H1 (cell line): ENCODE measurements at regions not wholly inside any gene's neighbourhood (a gene's known extent, or its start where the extent isn't known, plus 50 kb on each side); places are given as distances from the start of the nearest gene placed in this dataset.

Experiments used
- CTCF ChIA-PET: fragments of 300-600 bp; sonication (Branson Sonifier 250); formaldehyde crosslinking; loops from one replicate; lab custom pipeline; 2021; ENCODE audit not compliant: partially characterized antibody; lab: Charles Lee
- POLR2A ChIA-PET: fragments of 300-600 bp; sonication (Branson Sonifier 250); formaldehyde crosslinking; loops from one replicate; lab custom pipeline; 2021; ENCODE audit warnings: inconsistent platforms; ENCODE audit not compliant: partially characterized antibody; lab: Charles Lee
- DNase-seq, 2 experiments: peaks; one replicate each; pipeline versions ENCODE4 v3.0.0 to v3.0.0-alpha.2; 2010 to 2022; ENCODE audit warnings: low spot score in 2 of 2, low read depth in 1 of 2, mixed read lengths in 1 of 2
- FAIRE-seq: peaks from 2 replicates; lab custom pipeline; 2011; peaks lifted over from hg19 to GRCh38; lab: Jason Lieb, UNC
- H2AFZ ChIP-seq: 2 replicates; pipeline ENCODE4 v1.8.1; 2012; ENCODE audit warnings: low read length, inconsistent platforms
- H2AK5ac ChIP-seq: 2 replicates; pipeline ENCODE4 v1.6.1; 2013; ENCODE audit warnings: low read depth, low read length
- H2BK120ac ChIP-seq: replicated peaks from 2 replicates; pipeline ENCODE3; 2013; ENCODE audit warnings: low read depth, low read length, inconsistent platforms
- H2BK12ac ChIP-seq: 2 replicates; pipeline ENCODE4 v1.6.1; 2013; ENCODE audit warnings: low read depth, low read length
- H2BK15ac ChIP-seq: 2 replicates; pipeline ENCODE4 v1.6.1; 2013; ENCODE audit warnings: low read length
- H2BK20ac ChIP-seq: 2 replicates; pipeline ENCODE4 v1.6.1; 2013; ENCODE audit warnings: low read length
- H2BK5ac ChIP-seq: 2 replicates; pipeline ENCODE4 v1.6.1; 2013; ENCODE audit warnings: low read depth, low read length
- H3K14ac ChIP-seq: 2 replicates; pipeline ENCODE4 v1.6.1; 2013; ENCODE audit warnings: inconsistent platforms; ENCODE audit not compliant: insufficient read length
- H3K18ac ChIP-seq: 2 replicates; pipeline ENCODE4 v1.6.1; 2013; ENCODE audit warnings: low read length; ENCODE audit errors: extremely low read depth
- H3K23ac ChIP-seq: 2 replicates; pipeline ENCODE4 v1.6.1; 2013; ENCODE audit warnings: inconsistent platforms; ENCODE audit not compliant: insufficient read length
- H3K23me2 ChIP-seq: 2 replicates; pipeline ENCODE4 v1.6.1; 2013; ENCODE audit warnings: low read depth, low read length
- H3K27ac ChIP-seq: 2 replicates; pipeline ENCODE4 v1.6.1; 2011; ENCODE audit warnings: low read depth, low read length, inconsistent platforms
- H3K27me3 ChIP-seq, 4 experiments: replicated peaks in 1 of 4; 1 replicate in 1 of 4; 2 replicates in 3 of 4; pipeline versions ENCODE4 v1.6.1 to v1.8.1; 2011 to 2013; ENCODE audit warnings: low read length in 3 of 4, mild to moderate bottlenecking in 3 of 4, inconsistent platforms in 2 of 4, mixed read lengths in 2 of 4, moderate library complexity in 1 of 4; ENCODE audit not compliant: control insufficient read depth in 3 of 4, insufficient read depth in 3 of 4; ENCODE audit errors: extremely low read depth in 1 of 4
- H3K36me3 ChIP-seq, 4 experiments: 2 replicates each; pipeline versions ENCODE4 v1.6.1 to v1.8.1; 2011 to 2013; ENCODE audit warnings: mild to moderate bottlenecking in 4 of 4, low read length in 3 of 4, moderate library complexity in 2 of 4, control low read depth in 1 of 4, inconsistent platforms in 1 of 4; ENCODE audit not compliant: insufficient read depth in 4 of 4, control insufficient read depth in 2 of 4
- H3K4ac ChIP-seq: replicated peaks from 2 replicates; pipeline ENCODE3; 2013; ENCODE audit warnings: low read length, low read depth, mixed read lengths, inconsistent platforms; ENCODE audit not compliant: insufficient read length
- H3K4me1 ChIP-seq, 4 experiments: replicated peaks in 1 of 4; 1 replicate in 1 of 4; 2 replicates in 3 of 4; pipeline versions ENCODE4 v1.6.1 to v1.8.1; 2011 to 2013; ENCODE audit warnings: low read length in 3 of 4, inconsistent platforms in 2 of 4, mixed read lengths in 1 of 4; ENCODE audit not compliant: insufficient read depth in 4 of 4, control insufficient read depth in 3 of 4
- H3K4me2 ChIP-seq, 2 experiments: 2 replicates each; pipeline versions ENCODE4 v1.6.1 to v1.8.1; 2011 to 2013; ENCODE audit warnings: low read depth in 2 of 2, low read length in 2 of 2, control low read depth in 1 of 2, inconsistent platforms in 1 of 2, mild to moderate bottlenecking in 1 of 2; ENCODE audit not compliant: insufficient read depth in 1 of 2
- H3K4me3 ChIP-seq, 4 experiments: fragments of 200-600, 300-600 bp in 1 of 4; sonication (generic), shearing (Covaris generic), sonication (Bioruptor Twin) in 1 of 4; 2 replicates each; pipeline versions ENCODE4 v1.5.1 to v1.8.1; 2011 to 2016; ENCODE audit warnings: low read length in 4 of 4, low read depth in 3 of 4, control low read depth in 2 of 4, inconsistent platforms in 2 of 4, mild to moderate bottlenecking in 2 of 4, mixed read lengths in 1 of 4, moderate library complexity in 1 of 4; ENCODE audit not compliant: insufficient read depth in 2 of 4; ENCODE audit errors: extremely low read depth in 1 of 4
- H3K56ac ChIP-seq: replicated peaks from 2 replicates; pipeline ENCODE3; 2013; ENCODE audit warnings: low read depth, mild to moderate bottlenecking, mixed read lengths, low read length, inconsistent platforms; ENCODE audit not compliant: insufficient read length
- H3K79me1 ChIP-seq: 2 replicates; pipeline ENCODE4 v1.6.1; 2013; ENCODE audit warnings: low read depth, low read length, control low read depth
- H3K79me2 ChIP-seq, 2 experiments: 2 replicates each; pipeline versions ENCODE4 v1.6.1 to v1.8.1; 2012 to 2013; ENCODE audit warnings: low read length in 2 of 2, mild to moderate bottlenecking in 2 of 2, inconsistent platforms in 1 of 2; ENCODE audit not compliant: insufficient read depth in 2 of 2, control insufficient read depth in 1 of 2
- H3K9ac ChIP-seq, 4 experiments: replicated peaks in 1 of 4; 1 replicate in 1 of 4; 2 replicates in 3 of 4; pipeline versions ENCODE4 v1.6.1 to v1.8.1; 2011 to 2013; ENCODE audit warnings: low read depth in 3 of 4, low read length in 3 of 4, control low read depth in 2 of 4, mild to moderate bottlenecking in 2 of 4, moderate library complexity in 2 of 4, inconsistent platforms in 1 of 4; ENCODE audit errors: extremely low read depth in 1 of 4
- H3K9me3 ChIP-seq, 2 experiments: 2 replicates each; pipeline versions ENCODE4 v1.6.1 to v1.8.1; 2012 to 2013; ENCODE audit warnings: mild to moderate bottlenecking in 2 of 2, moderate library complexity in 2 of 2, control low read depth in 1 of 2, inconsistent platforms in 1 of 2, low read depth in 1 of 2, low read length in 1 of 2, mixed read lengths in 1 of 2; ENCODE audit not compliant: insufficient read depth in 2 of 2
- H4K20me1 ChIP-seq, 2 experiments: replicated peaks in 1 of 2; 2 replicates each; pipeline versions ENCODE3 to v1.8.1; 2011 to 2013; ENCODE audit warnings: inconsistent platforms in 2 of 2, low read length in 2 of 2, mild to moderate bottlenecking in 1 of 2; ENCODE audit not compliant: insufficient read depth in 2 of 2, control insufficient read depth in 1 of 2
- H4K5ac ChIP-seq: 2 replicates; pipeline ENCODE4 v1.6.1; 2013; ENCODE audit warnings: low read length, low read depth, mixed read lengths, inconsistent platforms; ENCODE audit not compliant: insufficient read length
- H4K8ac ChIP-seq: 2 replicates; pipeline ENCODE4 v1.8.0; 2013; ENCODE audit warnings: mild to moderate bottlenecking, moderate library complexity, low read length, inconsistent platforms; ENCODE audit not compliant: insufficient read depth; ENCODE audit errors: extremely low read depth
- H4K91ac ChIP-seq: replicated peaks from 2 replicates; pipeline ENCODE3; 2013; ENCODE audit warnings: low read length, mixed read lengths, inconsistent platforms; ENCODE audit not compliant: insufficient read length
- KDM4A ChIP-seq: IDR thresholded peaks from one replicate; pipeline ENCODE4 v1.7.1; 2012; ENCODE audit warnings: low read depth, mild to moderate bottlenecking, moderate library complexity, low read length, inconsistent platforms; ENCODE audit not compliant: severe bottlenecking
- MAFK ChIP-seq: IDR thresholded peaks from 2 replicates; pipeline ENCODE4 v1.6.1; 2012; ENCODE audit warnings: low read depth, mild to moderate bottlenecking, improper control_type of control experiment, low read length
- SAP30 ChIP-seq: fragments of 300-600 bp; sonication (generic); IDR thresholded peaks from 2 replicates; pipeline ENCODE4 v1.7.1; 2012; ENCODE audit warnings: low read length, moderate library complexity, mild to moderate bottlenecking, inconsistent platforms; ENCODE audit not compliant: insufficient read depth, insufficient replicate concordance
- WGBS, 2 experiments: shearing (Covaris generic) in 1 of 2; methylation state at CpG; one replicate each; pipeline versions ENCODE4 v1.1.6 to v1.1.7; 2013 to 2015; ENCODE audit warnings: low lambda C conversion rate in 2 of 2, mixed read lengths in 2 of 2, inconsistent platforms in 1 of 2, low coverage in 1 of 2, missing lambda C conversion rate in 1 of 2; ENCODE audit not compliant: insufficient replicate concordance in 2 of 2, insufficient coverage in 1 of 2, insufficient read length in 1 of 2; ENCODE audit errors: extremely low coverage in 1 of 2, missing lambda C conversion rate in 1 of 2; 5-methylcytosine and 5-hydroxymethylcytosine counted together

DNA sequence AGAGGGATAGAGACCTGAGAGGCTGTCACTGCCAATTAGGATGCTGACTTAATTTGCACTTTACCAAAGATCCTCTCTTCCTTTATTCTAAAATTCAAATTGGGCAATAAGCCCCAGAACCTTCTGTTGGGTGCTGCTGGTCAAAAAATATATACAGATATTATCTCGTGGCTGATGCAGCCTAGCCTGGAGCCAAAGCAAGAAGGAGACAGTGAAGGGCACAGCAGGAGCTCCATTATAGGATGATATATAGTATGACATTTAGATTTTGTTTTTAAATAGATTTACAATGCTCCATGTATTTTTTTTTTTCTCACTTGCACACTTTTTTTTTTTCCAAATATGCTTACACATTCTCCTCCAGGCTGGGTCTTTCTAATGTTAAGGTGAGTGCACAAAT lies 579.3 kb downstream of the PIK3C3 start:
- ChIA-PET POLR2A (no interaction called here), CTCF (no interaction called here)
- Histone ChIP-seq H4K5ac (no peak overlapping the region), H2BK120ac (no peak overlapping the region), H3K9ac (no peak overlapping the region), H2AK5ac (no peak overlapping the region), H3K27ac (no peak overlapping the region), H3K14ac (no peak overlapping the region), H3K79me2 (no peaks in the 10 kb centered on the region), H2AFZ (no peak overlapping the region), H3K4me2 (no peak overlapping the region), H3K23ac (no peak overlapping the region), H3K79me1 (no peaks in the 10 kb centered on the region), H3K56ac (no peak overlapping the region), H3K18ac (no peak overlapping the region), H2BK5ac (no peak overlapping the region), H4K91ac (no peak overlapping the region), H2BK15ac (no peak overlapping the region), H4K8ac (no peak overlapping the region), H3K4ac (no peak overlapping the region), H3K4me1 (no peaks in the 10 kb centered on the region), H3K9me3 (no peaks in the 10 kb centered on the region), H2BK20ac (no peak overlapping the region), H3K4me3 (no peak overlapping the region), H4K20me1 (no peaks in the 10 kb centered on the region), H3K27me3 (no peaks in the 10 kb centered on the region), H3K23me2 (no peaks in the 10 kb centered on the region), H2BK12ac (no peak overlapping the region), H3K36me3 (no peaks in the 10 kb centered on the region)
- no peak for DNase-seq
- 100% methylated on average over 1 of the region's 1 CpG; no CpG with 5 or more reads in 1 of the 2 experiments for WGBS, 2 experiments
- no peak for FAIRE-seq
- TF ChIP-seq KDM4A (no peak), MAFK (no peak), SAP30 (no peak)
